Peyer's patch (tissue), 4 donors: ENCODE measurements at regions not wholly inside any gene's neighbourhood (a gene's known extent, or its start where the extent isn't known, plus 50 kb on each side); places are given as distances from the start of the nearest gene placed in this dataset.
"Not testable (repeated sequence)": the region's sequence is repeated elsewhere in the genome, so short reads cannot be mapped to it uniquely, and the experiment has no call there.

Source experiments
- DNase-seq, 3 donors: peaks; one replicate each; pipeline ENCODE4 v3.0.0-alpha.2; 2017 to 2019
- H3K27ac ChIP-seq, 4 donors: fragments of 200-600 bp; sonication (generic); one replicate each; pipeline ENCODE4 v1.5.1; 2016 to 2019
- H3K27me3 ChIP-seq, 2 donors: fragments of 200-600 bp; sonication (generic); one replicate each; pipeline ENCODE4 v1.5.1; 2019
- H3K36me3 ChIP-seq, 3 donors: fragments of 200-600 bp; sonication (generic); one replicate each; pipeline ENCODE4 v1.5.1; 2016 to 2019
- H3K4me1 ChIP-seq, 4 donors: fragments of 200-600 bp; sonication (generic); one replicate each; pipeline ENCODE4 v1.5.1; 2016 to 2019
- H3K4me3 ChIP-seq, 4 donors: fragments of 200-600 bp; sonication (generic); 1 replicate in 3 of 4; 2 replicates in 1 of 4; pipeline ENCODE4 v1.5.1; 2016 to 2019; ENCODE audit warnings: mild to moderate bottlenecking in 1 of 4
- H3K9me3 ChIP-seq, 4 donors: fragments of 200-600 bp; sonication (generic); one replicate each; pipeline ENCODE4 v1.5.1; 2016 to 2019; ENCODE audit warnings: mild to moderate bottlenecking in 1 of 4
- CTCF ChIP-seq, 6 experiments: fragments of 450-650 bp in 4 of 6; fragments of 200-600 bp in 2 of 6; sonication (generic) in 1 of 6; IDR thresholded peaks; one replicate each; pipeline ENCODE4 v1.5.1; 2017 to 2019; ENCODE audit warnings: antibody characterized with exemption in 6 of 6, mild to moderate bottlenecking in 3 of 6, moderate library complexity in 1 of 6
- POLR2A ChIP-seq, 2 donors: fragments of 450-650 bp; IDR thresholded peaks; one replicate each; pipeline ENCODE4 v1.5.1; 2017; ENCODE audit warnings: antibody characterized with exemption in 2 of 2, mild to moderate bottlenecking in 2 of 2, moderate library complexity in 2 of 2

- H3K27me3 ChIP-seq: no peaks in the 10 kb centered on the region
- H3K36me3 ChIP-seq: no peaks in the 10 kb centered on the region
- no peaks in the 10 kb centered on the region for H3K9me3 ChIP-seq
- H3K27ac ChIP-seq: no peak overlapping the region
- TF ChIP-seq CTCF (IDR thresholded peaks at IDR 0.05) (no peak), POLR2A (IDR thresholded peaks at IDR 0.05) (no peak)
- no peaks in the 10 kb centered on the region for H3K4me1 ChIP-seq
- no peak overlapping the region for H3K4me3 ChIP-seq
- no peak for DNase-seq
Measured at GRCh38 chrX:13955975-13956374, 73.7 kb downstream of the GEMIN8 start.

GRCh38 chrX:13955095-13955647 lies 74.5 kb downstream of the GEMIN8 start:
- H3K4me1 ChIP-seq: no peaks in the 10 kb centered on the region
- H3K36me3 ChIP-seq: no peaks in the 10 kb centered on the region
- H3K27ac ChIP-seq: no peak overlapping the region

GRCh38 chrX:13952581-13952980 lies 77.1 kb downstream of the GEMIN8 start:
- Histone ChIP-seq H3K9me3 (no peaks in the 10 kb centered on the region), H3K27ac (no peak overlapping the region), H3K36me3 (no peaks in the 10 kb centered on the region), H3K27me3 (no peaks in the 10 kb centered on the region), H3K4me1 (no peaks in the 10 kb centered on the region), H3K4me3 (no peak overlapping the region)
- TF ChIP-seq POLR2A (IDR thresholded peaks at IDR 0.05) (no peak), CTCF (IDR thresholded peaks at IDR 0.05) (no peak)
- no peak for DNase-seq

More at GRCh38 chrX:13955095-13955647, 74.5 kb downstream of the GEMIN8 start:
- Histone ChIP-seq H3K4me3 (no peak overlapping the region), H3K27me3 (no peaks in the 10 kb centered on the region), H3K9me3 (no peaks in the 10 kb centered on the region)
- no peak for DNase-seq
- TF ChIP-seq POLR2A (IDR thresholded peaks at IDR 0.05): no peak
- no peak for TF ChIP-seq CTCF (IDR thresholded peaks at IDR 0.05)

- not testable (repeated sequence) for H3K36me3 ChIP-seq, DNase-seq, H3K4me1 ChIP-seq, H3K27ac ChIP-seq, H3K9me3 ChIP-seq, H3K4me3 ChIP-seq, H3K27me3 ChIP-seq
Measured at GRCh38 chrX:13946223-13946622, 83.5 kb downstream of the GEMIN8 start.

GRCh38 chrX:13945787-13946186 lies 83.9 kb downstream of the GEMIN8 start:
- H3K4me3 ChIP-seq, DNase-seq, H3K9me3 ChIP-seq, H3K27me3 ChIP-seq, H3K27ac ChIP-seq, H3K4me1 ChIP-seq, H3K36me3 ChIP-seq: not testable (repeated sequence)

- H3K27me3 ChIP-seq: no peaks in the 10 kb centered on the region
- no peak for DNase-seq
- TF ChIP-seq POLR2A (IDR thresholded peaks at IDR 0.05): no peak
- H3K4me1 ChIP-seq: no peaks in the 10 kb centered on the region
- H3K4me3 ChIP-seq: no peak overlapping the region
- H3K9me3 ChIP-seq: no peaks in the 10 kb centered on the region
- H3K36me3 ChIP-seq: no peaks in the 10 kb centered on the region
- no peak overlapping the region for H3K27ac ChIP-seq
Measured at GRCh38 chrX:13940671-13941070, 89.0 kb downstream of the GEMIN8 start.

GRCh38 chrX:13939741-13940597 lies 89.7 kb downstream of the GEMIN8 start:
- TF ChIP-seq CTCF (IDR thresholded peaks at IDR 0.05) (no peak), POLR2A (IDR thresholded peaks at IDR 0.05) (no peak)
- Histone ChIP-seq H3K36me3 (no peaks in the 10 kb centered on the region), H3K27me3 (no peaks in the 10 kb centered on the region), H3K27ac (no peak overlapping the region), H3K9me3 (no peaks in the 10 kb centered on the region), H3K4me3 (no peak overlapping the region), H3K4me1 (no peaks in the 10 kb centered on the region)
- DNase-seq: no peak
